Esophagus muscularis mucosa (tissue), 3 donors: ENCODE measurements at regions not wholly inside any gene's neighbourhood (a gene's known extent, or its start where the extent isn't known, plus 50 kb on each side); places are given as distances from the start of the nearest gene placed in this dataset.

Source experiments
- CTCF ChIP-seq, 3 experiments: fragments of 200-600 bp in 2 of 3; fragments of 450-650 bp in 1 of 3; sonication (generic) in 2 of 3; IDR thresholded peaks; one replicate each; pipeline ENCODE4 v1.5.1; 2017 to 2019; ENCODE audit warnings: antibody characterized with exemption in 3 of 3, mild to moderate bottlenecking in 2 of 3, moderate library complexity in 1 of 3
- POLR2A ChIP-seq: fragments of 450-650 bp; IDR thresholded peaks from one replicate; pipeline ENCODE4 v1.6.1; 2017; ENCODE audit warnings: antibody characterized with exemption, moderate library complexity, mild to moderate bottlenecking, low read depth
- POLR2AphosphoS5 ChIP-seq, 2 donors: sonication (generic); formaldehyde crosslinking; IDR thresholded peaks; one replicate each; pipeline ENCODE4 v1.6.1; 2017; ENCODE audit warnings: antibody characterized with exemption in 2 of 2

- no peak for TF ChIP-seq CTCF (IDR thresholded peaks at IDR 0.05)
- no peak for TF ChIP-seq POLR2A
- no peak for TF ChIP-seq POLR2AphosphoS5 (IDR thresholded peaks at IDR 0.05)
These were observed 72.7 kb upstream of the CNIH3 start for GRCh38 chr1:224543453-224543852.
